ENCODE measurements at regions not wholly inside any gene's neighbourhood (a gene's known extent, or its start where the extent isn't known, plus 50 kb on each side); places are given as distances from the start of the nearest gene placed in this dataset.
"Not testable (repeated sequence)": the region's sequence is repeated elsewhere in the genome, so short reads cannot be mapped to it uniquely, and the experiment has no call there.

DNA sequence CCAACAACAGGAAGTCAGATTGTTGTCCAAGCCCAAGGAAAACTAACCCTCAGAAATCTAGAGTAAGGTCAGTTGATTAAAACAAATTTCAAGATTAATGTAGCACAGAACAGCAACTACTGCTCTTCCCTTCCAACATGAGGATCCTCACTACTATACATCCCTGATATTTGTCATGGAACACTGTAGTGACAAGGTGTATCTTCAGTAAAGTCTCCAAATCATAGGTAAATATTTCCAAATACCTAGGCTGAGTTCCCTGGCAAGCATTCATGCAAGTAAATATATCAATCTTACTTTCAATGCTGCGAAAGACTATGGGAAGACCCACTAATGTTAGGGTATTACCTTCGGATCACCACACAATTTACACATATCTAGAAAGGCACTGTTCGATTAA, 986.9 kb upstream of the ARRDC3 start:
- FAIRE-seq = no peak

DNA sequence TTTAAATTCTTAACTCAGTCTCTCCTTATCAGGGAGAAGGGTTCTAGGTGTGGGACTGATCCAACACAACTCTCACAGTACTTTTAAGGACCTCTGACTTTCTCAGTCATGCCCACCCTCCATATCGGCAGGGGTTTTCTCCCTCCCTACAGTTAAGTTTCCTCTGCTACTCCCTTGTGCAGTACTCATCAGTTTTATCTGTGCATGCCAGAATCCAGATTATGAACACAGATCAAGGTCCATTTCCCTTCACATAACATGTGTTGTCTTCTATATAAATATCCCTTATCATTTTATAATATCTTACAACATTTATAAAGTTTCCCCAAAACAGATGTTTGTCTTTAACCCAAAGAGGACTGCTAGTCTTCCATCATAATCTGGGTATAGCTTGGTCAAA, 986.5 kb upstream of the ARRDC3 start:
- no peak for FAIRE-seq

DNA sequence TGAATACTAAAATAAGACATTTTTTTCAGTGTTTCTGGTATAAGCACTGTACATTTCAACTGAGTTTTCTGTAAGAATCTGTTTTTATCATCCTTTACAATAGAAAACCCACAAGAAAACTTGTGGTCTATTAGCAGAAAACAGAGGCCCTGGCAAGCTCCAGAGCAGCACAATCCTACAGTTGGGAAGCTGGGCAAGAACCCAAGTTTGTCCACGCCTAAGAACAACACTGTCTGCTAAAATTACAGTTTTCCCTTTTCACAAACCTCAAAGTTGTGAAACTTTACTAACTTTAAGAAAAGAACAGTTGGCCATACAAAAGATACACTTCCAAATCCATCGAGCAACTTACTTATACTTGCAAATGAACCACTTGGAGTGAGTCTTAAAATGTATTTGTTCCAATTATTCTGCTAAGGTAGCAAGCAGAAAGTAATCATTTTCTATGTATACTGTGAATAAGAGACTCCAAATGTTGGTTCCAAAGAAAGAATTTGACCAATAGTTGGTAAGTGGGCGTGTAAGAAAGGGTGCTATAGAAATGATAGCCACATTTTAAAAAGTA, 982.0 kb upstream of the ARRDC3 start:
- FAIRE-seq = no peak

DNA sequence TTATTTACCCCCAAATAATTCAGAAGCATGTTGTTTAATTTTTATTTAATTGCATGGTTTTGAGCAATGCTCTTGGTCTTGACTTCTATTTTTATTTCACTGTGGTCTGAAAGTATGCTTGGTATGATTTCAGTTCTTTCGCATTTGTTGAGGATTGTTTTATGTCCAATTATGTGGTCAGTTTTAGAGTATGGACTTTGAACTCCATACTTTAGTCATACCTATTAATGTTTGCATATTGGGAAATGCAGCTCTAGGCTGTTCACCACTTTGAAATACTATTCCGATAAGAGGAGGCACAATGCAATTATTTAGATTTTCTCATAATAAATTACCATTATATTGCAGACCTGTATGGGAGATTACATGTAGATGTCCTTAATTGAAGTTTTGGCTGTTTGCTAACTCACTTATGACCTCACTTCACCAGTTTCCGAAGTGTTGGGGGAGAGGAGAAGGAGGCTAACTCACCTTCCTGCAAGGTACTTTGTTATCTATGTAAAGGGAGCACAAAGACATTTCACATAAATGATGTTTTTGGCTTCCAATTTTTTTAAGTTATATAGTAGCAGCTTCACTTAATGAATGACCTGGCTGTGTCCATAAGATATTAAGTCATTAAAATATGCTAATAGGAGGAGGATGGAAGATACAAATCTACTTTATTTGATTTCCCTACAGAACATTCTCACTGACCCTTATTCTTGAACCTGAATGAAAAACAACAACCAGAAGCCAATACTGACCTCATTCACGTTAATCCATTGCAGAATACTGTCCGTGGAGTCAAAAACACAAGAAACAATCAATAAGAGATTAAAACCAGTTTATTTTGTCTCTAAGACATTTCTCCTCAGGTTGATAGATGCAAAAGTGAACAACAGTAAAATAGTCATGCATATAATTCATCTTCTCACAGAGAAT, 970.3 kb upstream of the ARRDC3 start:
- FAIRE-seq = no peak

DNA sequence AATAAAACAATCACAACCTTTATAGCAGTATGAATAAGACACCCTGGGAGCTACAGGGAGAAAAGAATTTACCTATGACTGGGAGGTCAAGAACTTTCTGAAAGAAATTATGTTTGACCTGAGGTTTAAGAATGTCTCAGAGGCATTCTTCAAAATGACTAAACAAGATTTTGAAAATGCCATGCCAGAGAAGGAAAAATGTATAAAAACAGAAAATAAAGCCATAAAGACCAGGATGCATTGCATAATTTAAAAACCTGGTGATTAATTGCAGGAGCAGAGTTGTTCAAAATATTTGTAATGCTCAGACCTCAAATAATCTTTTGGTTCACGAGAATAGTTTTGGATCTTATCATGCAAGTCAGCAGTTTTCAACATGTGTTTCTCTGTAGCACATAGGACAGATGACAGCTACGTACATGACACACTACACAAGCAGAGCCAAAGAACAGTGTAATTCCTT, 954.7 kb upstream of the ARRDC3 start:
- FAIRE-seq = no peak

DNA sequence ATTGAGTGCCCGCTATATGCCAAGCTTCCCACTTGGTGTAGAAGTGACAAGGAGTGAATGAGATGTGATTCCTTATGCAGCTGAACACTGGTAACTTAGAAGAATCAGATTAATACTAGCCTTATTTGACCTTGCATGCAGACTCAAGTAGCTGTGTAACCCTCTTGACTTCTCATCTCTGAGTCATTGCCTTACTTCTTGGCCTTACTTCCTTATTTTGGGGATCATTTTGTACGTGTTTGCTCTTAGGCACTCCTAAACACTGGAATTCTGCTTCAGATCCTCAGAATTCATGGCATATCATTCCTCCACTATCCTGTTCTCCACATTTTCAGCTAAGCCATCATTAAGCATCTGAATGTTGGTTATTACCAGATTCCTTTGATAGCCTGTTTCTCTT, 948.9 kb upstream of the ARRDC3 start:
- no peak for FAIRE-seq

DNA sequence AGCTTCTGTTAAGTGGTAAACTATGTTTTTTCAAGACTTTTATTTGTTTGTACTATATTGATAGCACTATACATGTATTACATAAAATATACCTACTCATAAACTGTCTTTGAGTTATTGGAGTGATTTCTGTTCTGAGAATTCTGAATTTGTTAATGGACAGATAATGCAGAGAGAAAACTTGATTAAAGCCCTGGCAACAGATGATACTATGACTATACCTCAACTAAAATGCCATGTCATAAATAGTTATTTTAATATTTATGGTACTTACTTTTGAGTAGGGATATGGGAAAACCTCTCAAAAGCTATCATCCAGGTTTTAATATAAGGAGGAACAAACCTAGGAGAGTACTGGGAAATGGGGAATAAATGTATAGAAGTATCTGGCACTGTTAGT, 947.2 kb upstream of the ARRDC3 start:
- FAIRE-seq = no peak

DNA sequence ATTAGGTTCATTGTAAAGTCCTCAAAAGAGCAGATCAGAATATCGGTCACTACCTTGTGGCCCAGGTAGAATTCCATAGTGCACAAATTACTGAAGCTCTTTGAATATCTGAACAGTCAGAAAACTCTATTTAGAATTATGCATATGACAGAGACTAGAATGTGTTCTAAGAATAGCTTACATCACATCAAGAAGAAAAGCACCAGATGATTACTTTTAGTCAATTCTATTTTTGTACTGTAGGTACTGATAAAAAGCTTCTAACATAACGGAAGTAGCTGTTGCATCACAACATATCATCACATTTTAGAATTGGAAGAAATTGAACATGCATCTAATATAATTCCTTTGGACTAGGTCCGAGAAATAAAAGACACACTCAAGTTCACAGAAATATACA, 946.6 kb upstream of the ARRDC3 start:
- no peak for FAIRE-seq

DNA sequence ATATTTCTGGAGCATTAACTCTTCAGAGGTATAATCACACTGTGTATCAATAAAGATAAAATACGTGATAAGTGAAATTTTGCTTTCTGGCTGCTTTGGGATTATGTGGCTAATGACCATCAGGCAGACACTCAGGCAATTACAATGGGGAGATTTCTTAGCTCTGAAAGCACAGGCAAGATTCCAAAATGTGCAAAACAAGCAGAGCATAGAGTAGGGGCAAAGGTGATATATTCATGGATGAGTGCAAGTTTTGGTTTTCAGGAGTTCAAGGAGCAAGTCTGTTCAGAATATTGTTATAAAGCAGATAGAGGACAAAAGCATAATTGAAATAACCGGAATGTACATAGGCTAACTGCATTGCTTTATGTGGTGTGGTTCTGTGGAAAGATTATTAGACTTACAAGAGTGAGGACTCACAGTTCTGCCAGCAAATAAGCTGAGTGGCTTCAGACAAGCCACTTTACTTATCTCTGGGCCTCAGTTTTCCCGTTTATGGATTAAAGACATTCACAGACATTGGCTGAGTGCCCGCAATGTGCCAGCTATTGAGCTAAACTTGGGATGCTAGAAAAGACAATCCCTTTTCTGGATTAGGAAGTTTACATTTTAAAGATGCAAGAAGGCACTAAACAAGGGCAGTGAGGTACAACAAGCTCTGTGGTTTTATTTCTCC, 945.6 kb upstream of the ARRDC3 start:
- no peak for FAIRE-seq

DNA sequence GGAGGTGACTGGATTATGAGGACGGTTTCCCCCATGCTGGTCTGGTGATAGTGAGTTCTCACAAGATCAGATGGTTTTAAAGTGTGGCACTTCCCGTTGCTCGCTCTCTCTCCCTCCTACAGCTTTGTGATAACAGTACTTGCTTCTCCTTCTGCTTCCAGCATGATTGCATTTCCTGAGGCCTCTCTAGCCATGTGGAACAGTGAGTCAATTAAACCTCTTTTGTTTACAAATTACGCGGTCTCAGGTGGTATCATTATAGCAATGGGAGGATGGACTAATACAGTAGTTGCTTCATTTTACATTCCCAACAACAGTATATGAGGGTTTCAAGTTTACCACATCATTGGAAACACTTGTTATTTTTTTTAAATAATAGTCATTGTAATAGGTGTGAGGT, 937.3 kb upstream of the ARRDC3 start:
- FAIRE-seq = no peak

DNA sequence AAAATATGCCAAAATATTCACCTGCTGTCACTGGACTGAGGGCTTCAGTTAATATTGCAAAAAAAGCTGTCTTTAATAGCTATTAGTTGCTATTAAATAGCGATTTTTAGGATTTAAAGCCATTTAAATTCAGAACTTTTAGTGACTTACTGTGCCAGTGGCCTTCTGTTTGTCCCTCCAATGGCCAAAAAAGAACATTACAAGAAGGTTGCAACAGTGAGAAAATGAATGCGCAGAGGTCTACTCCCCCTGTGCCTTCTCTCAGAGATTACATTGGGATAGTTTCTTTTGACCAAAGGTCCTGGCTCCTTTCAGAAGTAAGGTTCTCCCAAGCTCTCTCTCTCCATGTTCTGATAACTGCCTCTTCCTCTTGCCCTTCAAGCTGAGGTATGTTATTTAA, 930.3 kb upstream of the ARRDC3 start:
- no peak for FAIRE-seq

DNA sequence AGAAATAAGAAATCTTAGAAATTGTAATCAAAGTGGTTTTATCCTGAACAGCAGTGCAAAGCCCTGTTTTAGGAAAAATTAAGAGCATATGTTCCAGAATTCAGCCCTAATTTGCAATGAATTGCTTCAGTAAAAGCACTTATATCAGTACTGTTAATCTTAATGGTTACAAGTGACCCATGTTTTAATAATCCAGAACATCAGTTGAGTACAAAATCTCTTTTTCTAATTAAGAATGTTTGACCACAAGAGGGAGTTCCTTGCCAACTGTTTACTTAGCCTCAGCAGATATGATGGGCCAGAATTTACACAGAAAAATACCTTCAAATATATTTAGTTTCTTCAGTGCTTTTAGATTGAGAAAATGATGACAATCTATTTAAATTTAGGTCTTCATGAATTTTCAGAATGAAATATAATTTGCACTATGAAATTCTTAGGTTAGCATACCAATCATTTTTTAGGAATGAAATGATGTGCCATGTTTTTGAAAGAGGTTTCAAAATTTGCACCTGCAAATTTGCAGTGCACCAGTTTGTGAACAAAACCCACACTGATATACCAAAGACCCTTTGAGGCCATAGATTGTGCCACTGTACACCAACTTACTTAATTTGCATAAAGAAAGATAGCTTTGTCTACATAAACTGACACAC, 926.3 kb upstream of the ARRDC3 start:
- FAIRE-seq = peak; percentile 38

DNA sequence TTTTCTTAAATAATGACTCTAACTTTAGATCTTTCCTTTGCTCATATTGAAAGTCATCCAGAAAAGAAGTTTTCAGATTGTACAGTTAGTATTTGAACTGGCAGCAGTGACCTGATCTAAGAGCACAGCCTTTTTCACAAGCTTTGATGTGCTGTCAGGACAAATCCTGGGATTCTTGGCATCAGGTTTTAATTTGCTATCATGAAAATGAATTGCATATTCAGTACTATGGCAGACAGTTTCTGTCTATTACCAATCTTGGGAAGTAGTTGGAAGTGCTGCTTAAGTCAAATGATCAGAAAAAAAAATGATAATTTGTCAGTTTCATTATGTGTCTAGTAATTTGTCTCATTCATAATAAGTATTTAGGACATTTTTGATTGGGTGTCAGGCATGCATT, 925.6 kb upstream of the ARRDC3 start:
- FAIRE-seq = no peak

DNA sequence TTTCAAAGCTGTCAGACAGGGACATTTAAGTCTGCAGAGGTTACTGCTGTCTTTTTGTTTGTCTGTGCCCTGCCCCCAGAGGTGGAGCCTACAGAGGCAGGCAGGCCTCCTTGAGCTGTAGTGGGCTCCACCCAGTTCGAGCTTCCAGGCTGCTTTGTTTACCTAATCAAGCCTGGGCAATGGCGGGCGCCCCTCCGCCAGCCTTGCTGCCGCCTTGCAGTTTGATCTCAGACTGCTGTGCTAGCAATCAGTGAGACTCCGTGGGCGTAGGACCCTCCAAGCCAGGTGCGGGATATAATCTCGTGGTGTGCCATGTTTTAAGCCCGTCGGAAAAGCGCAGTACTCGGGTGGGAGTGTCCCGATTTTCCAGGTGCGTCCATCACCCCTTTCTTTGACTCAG, 919.2 kb upstream of the ARRDC3 start:
- not testable (repeated sequence) for FAIRE-seq

DNA sequence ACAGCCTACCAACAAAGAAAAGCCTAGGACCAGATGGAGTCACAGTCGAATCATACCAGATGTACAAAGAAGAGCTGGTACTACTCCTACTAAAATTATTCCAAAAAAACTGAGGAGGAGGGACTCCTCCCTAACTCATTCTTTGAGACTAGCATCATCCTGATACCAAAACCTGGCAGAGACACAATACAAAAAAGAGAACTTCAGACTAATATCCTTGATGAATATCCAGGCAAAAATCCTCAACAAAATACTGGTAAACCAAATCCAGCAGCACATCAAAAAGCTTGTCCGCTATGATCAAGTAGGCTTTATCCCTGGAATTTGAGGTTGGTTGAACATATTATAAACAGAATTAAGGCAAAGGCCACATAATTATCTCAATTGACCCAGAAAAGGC, 900.4 kb upstream of the ARRDC3 start:
- no peak for FAIRE-seq

DNA sequence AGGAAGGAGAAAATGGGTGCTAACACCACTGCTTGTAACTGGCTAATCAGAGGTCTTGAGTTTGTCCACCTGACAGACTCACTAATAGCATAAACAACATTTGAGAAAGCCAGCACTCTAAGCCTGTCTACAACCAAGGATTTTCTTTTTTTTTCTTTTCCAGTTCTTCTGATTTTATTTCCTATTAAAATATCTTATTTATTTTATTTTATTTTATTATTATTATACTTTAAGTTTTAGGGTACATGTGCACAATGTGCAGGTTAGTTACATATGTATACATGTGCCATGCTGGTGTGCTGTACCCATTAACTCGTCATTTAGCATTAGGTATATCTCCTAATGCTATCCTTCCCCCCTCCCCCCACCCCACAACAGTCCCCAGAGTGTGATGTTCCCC, 888.6 kb upstream of the ARRDC3 start:
- not testable (repeated sequence) for FAIRE-seq

DNA sequence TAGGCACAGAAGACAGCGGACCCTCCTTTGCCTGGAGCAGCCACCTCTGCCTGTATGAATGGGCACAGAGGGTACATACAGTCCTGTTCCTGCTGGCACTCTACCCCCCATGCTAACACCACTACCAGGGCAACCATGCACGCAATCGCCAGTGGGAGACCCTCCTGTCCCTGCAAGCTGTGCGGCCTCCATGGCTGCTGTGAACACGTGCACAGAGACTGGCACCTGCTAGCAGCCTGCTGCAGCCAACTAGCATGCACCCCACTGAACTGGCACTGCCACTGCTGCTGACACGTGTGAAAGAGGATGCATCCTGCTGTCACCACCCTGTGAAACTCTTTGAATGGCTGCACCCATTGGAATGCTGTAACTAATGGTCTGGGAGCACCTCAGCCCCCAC, 885.2 kb upstream of the ARRDC3 start:
- no peak for FAIRE-seq

DNA sequence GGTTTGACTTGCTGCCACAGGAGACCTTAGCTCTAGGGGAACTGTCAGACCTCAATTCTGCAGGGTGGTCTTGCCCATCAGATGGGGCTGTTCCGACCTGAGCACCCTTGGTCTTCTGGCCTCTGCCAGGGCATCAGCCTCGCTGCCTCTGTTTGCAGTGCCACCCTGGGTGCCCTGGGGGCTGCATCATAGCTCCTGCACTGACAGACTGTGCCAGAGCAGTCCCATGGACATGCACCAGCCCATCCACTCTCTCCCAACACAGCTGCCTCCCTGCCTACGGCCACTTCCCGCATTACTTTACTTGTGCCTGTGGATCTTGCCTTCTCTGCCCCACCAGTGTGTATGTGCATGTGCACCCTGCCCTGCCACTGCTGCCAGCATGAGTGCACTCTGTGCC, 884.7 kb upstream of the ARRDC3 start:
- no peak for FAIRE-seq

DNA sequence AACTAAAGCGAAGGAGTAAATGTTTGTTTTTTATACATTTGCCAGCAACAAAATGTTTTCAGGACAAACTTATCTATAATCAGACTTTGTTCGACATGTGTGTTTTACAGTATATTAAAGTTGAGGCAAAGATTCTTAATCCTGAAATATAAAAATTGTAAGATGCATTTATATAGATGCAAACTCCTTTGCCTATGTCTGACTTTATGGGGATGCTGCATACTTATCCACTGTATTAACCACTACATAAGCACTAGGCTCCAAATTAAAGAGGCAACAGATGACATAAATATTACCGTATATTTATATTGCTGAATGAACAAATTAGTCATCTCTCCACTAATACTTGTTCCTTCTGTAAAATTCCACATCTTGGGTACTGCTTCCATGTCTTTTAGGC, 882.7 kb upstream of the ARRDC3 start:
- FAIRE-seq = no peak

DNA sequence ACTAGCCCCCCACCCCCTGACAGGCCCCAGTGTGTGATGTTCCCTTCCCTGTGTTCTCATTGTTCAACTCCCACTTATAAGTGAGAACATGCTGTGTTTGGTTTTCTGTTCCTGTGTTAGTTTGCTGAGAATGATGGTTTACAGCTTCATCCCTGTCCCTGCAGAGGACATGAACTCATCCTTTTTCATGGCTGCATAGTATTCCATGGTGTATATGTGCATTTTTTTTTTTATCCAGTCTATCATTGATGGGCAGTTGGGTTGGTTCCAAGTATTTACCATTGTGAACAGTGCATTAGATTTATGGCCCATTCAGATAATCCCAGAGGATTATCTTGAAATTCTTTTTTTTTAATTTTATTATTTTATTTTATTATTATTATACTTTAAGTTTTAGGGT, 872.5 kb upstream of the ARRDC3 start:
- FAIRE-seq = not testable (repeated sequence)

DNA sequence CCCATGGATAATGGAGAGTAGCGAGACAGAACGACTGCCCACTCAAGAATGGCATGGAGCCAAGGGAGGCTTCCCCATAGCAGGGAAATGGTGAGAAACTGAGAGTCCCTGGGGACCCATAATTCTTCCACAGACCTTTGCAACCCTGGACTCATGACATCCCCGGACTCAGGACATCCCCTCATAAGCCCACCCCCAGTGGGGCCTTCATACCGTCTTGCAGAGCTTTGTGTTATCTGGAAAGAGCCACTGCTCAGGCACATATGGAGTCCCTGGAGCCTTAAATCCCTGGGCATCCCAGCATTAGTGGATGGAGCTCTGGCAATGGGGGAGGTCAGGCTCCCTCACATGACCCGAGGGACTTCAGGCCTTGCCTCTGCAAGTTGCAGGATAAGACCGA, 865.4 kb upstream of the ARRDC3 start:
- FAIRE-seq = no peak

DNA sequence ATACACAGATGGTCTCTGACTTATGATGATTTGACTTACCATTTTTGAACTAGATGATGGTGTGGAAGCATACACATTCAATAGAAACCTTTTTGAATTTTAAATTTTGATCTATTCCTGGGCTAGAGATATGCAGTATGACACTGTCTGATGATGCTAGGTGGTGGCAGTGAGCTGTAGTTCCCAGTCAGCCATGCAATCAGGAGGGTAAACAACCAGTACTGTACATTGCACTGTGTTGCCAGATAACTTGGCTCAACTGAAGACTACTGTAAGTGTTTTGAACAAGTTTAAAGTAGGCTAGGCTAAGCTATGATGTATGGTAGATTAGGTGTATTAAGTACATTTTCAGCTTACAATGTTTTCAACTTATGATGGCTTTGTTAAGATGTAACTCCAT, 859.1 kb upstream of the ARRDC3 start:
- FAIRE-seq = no peak

DNA sequence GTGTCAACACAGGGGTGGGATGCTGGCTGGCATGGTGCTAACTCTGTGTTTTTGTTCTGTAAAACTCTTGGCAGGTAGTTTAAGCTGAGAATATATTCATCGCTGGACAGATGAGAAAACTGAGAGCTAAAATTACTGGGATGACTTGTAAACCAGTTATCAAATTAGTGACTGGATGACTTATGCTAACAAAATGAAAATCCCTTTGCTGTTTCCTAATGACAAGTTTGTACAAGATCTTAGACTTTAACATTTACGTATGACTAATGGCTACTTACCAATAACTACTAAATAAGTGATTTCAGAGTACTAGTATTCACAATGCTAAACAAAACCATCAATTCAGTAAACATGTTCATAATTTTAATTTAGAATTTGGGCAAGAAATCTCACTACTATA, 854.8 kb upstream of the ARRDC3 start:
- FAIRE-seq = no peak

DNA sequence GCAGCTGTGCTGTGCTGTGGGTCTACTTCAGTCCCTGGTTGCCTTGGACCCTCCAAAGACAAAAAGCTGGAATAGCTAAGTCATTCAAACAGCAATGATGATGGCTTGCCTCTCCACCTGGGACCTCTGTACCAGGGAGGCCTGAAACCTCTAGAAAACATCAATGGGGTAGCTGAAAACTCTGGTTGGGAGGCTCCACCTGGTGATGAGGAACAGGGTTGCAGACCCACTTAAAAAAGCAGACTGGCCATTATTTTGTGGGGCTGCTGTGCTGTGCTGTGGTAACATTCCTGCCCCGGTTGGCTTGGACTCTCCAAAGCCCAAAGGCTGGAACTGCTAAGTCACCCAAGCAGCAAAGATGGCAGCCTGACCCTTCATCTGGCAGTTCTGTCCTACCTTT, 839.3 kb upstream of the ARRDC3 start:
- FAIRE-seq = no peak
